Tibial nerve (tissue), 4 donors: ENCODE measurements at regions not wholly inside any gene's neighbourhood (a gene's known extent, or its start where the extent isn't known, plus 50 kb on each side); places are given as distances from the start of the nearest gene placed in this dataset.

Experiments used
- DNase-seq, 2 donors: peaks; one replicate each; pipeline ENCODE4 v3.0.0-alpha.2; 2019; ENCODE audit warnings: low spot score in 2 of 2
- H3K27ac ChIP-seq, 4 donors: fragments of 200-600 bp; sonication (generic) in 3 of 4; one replicate each; pipeline ENCODE4 v1.5.1; 2017 to 2019; ENCODE audit warnings: mild to moderate bottlenecking in 1 of 4
- H3K27me3 ChIP-seq, 2 donors: fragments of 200-600 bp; sonication (generic) in 1 of 2; one replicate each; pipeline versions ENCODE4 v1.5.1 to v1.6.0; 2017 to 2019
- H3K36me3 ChIP-seq, 3 donors: fragments of 200-600 bp; sonication (generic); one replicate each; pipeline ENCODE4 v1.5.1; 2018 to 2019
- H3K4me1 ChIP-seq, 4 donors: fragments of 200-600 bp; sonication (generic) in 3 of 4; one replicate each; pipeline ENCODE4 v1.5.1; 2017 to 2019
- H3K4me3 ChIP-seq, 4 donors: fragments of 200-600 bp; sonication (generic) in 3 of 4; one replicate each; pipeline ENCODE4 v1.5.1; 2017 to 2019; ENCODE audit warnings: mild to moderate bottlenecking in 1 of 4, moderate library complexity in 1 of 4
- H3K9me3 ChIP-seq, 4 donors: fragments of 200-600 bp; sonication (generic) in 3 of 4; one replicate each; pipeline ENCODE4 v1.5.1; 2017 to 2019
- CTCF ChIP-seq, 5 experiments: fragments of 200-600 bp in 3 of 5; fragments of 450-650 bp in 2 of 5; sonication (generic) in 3 of 5; IDR thresholded peaks; one replicate each; pipeline ENCODE4 v1.5.1; 2016 to 2019; ENCODE audit warnings: antibody characterized with exemption in 5 of 5, mild to moderate bottlenecking in 3 of 5, moderate library complexity in 2 of 5
- EP300 ChIP-seq, 2 donors: sonication (generic); formaldehyde crosslinking; IDR thresholded peaks; one replicate each; pipeline ENCODE4 v1.6.1; 2017; ENCODE audit warnings: antibody characterized with exemption in 2 of 2, mild to moderate bottlenecking in 1 of 2
- POLR2A ChIP-seq, 2 donors: fragments of 450-650 bp; IDR thresholded peaks; one replicate each; pipeline ENCODE4 v1.6.1; 2017; ENCODE audit warnings: antibody characterized with exemption in 2 of 2, mild to moderate bottlenecking in 2 of 2, moderate library complexity in 2 of 2
- WGBS, 2 donors: methylation state at CpG; one replicate each; pipeline ENCODE4 v1.1.5; 2018; 5-methylcytosine and 5-hydroxymethylcytosine counted together

GRCh38 chr2:84016183-84016582 is 442.9 kb downstream of the SUCLG1 start:
- 81 to 89% methylated on average over 5 of the region's 5 CpGs for WGBS, 2 donors
- DNase-seq, result no peak
- Histone ChIP-seq H3K36me3 (no peaks in the 10 kb centered on the region), H3K27me3 (no peaks in the 10 kb centered on the region), H3K9me3 (no peaks in the 10 kb centered on the region), H3K4me3 (no peak overlapping the region), H3K4me1 (no peaks in the 10 kb centered on the region), H3K27ac (no peak overlapping the region)
- TF ChIP-seq CTCF (IDR thresholded peaks at IDR 0.05), result no peak
- TF ChIP-seq POLR2A (IDR thresholded peaks at IDR 0.05), result no peak
- TF ChIP-seq EP300 (IDR thresholded peaks at IDR 0.05), result no peak

- H3K27ac ChIP-seq, result no peak overlapping the region
- H3K9me3 ChIP-seq, result no peaks in the 10 kb centered on the region
- H3K4me3 ChIP-seq, result no peak overlapping the region
- WGBS, 2 donors, result 85 to 89% methylated on average over 2 of the region's 2 CpGs
- DNase-seq, result no peak
- TF ChIP-seq POLR2A (IDR thresholded peaks at IDR 0.05), result no peak
- no peak for TF ChIP-seq EP300 (IDR thresholded peaks at IDR 0.05)
- no peak for TF ChIP-seq CTCF (IDR thresholded peaks at IDR 0.05)
- H3K27me3 ChIP-seq, result no peaks in the 10 kb centered on the region
- no peaks in the 10 kb centered on the region for H3K36me3 ChIP-seq
- H3K4me1 ChIP-seq, result no peaks in the 10 kb centered on the region
Measured at GRCh38 chr2:83997889-83998288, 461.2 kb downstream of the SUCLG1 start.

- peaks cover 0 to 2% (median 0%) of the 10 kb centered on the region in 4 donors for H3K9me3 ChIP-seq
- H3K4me3 ChIP-seq, result no peak overlapping the region
- WGBS, 2 donors, result 74 to 78% methylated on average over 2 of the region's 2 CpGs
- H3K4me1 ChIP-seq, result no peaks in the 10 kb centered on the region
- H3K36me3 ChIP-seq, result no peaks in the 10 kb centered on the region
- no peak for TF ChIP-seq POLR2A (IDR thresholded peaks at IDR 0.05)
- no peak for TF ChIP-seq EP300 (IDR thresholded peaks at IDR 0.05)
- TF ChIP-seq CTCF (IDR thresholded peaks at IDR 0.05), result no peak
- DNase-seq, result no peak
- no peaks in the 10 kb centered on the region for H3K27me3 ChIP-seq
- no peak overlapping the region for H3K27ac ChIP-seq
Measured at GRCh38 chr2:83994633-83995179, 464.4 kb downstream of the SUCLG1 start.

GRCh38 chr2:83993873-83994632 is 465.0 kb downstream of the SUCLG1 start:
- no peak for DNase-seq
- Histone ChIP-seq H3K27me3 (no peaks in the 10 kb centered on the region), H3K27ac (no peak overlapping the region), H3K4me1 (no peaks in the 10 kb centered on the region), H3K9me3 (peaks cover 0 to 6% (median 1%) of the 10 kb centered on the region in 4 donors), H3K4me3 (no peak overlapping the region), H3K36me3 (no peaks in the 10 kb centered on the region)
- TF ChIP-seq EP300 (IDR thresholded peaks at IDR 0.05) (no peak), CTCF (IDR thresholded peaks at IDR 0.05) (no peak), POLR2A (IDR thresholded peaks at IDR 0.05) (no peak)
- WGBS, 2 donors, result 83 to 90% methylated on average over 1 of the region's 1 CpG

- H3K27me3 ChIP-seq, result no peaks in the 10 kb centered on the region
- no peak overlapping the region for H3K27ac ChIP-seq
- 71 to 75% methylated on average over 3 of the region's 3 CpGs for WGBS, 2 donors
- H3K9me3 ChIP-seq, result peaks cover 0 to 13% (median 4%) of the 10 kb centered on the region in 4 donors
- no peaks in the 10 kb centered on the region for H3K36me3 ChIP-seq
- no peak for TF ChIP-seq EP300 (IDR thresholded peaks at IDR 0.05)
- no peaks in the 10 kb centered on the region for H3K4me1 ChIP-seq
- no peak overlapping the region for H3K4me3 ChIP-seq
- DNase-seq, result no peak
Measured at GRCh38 chr2:83991992-83992391, 467.1 kb downstream of the SUCLG1 start.
